Lower leg skin (tissue), 3 donors: ENCODE measurements at regions not wholly inside any gene's neighbourhood (a gene's known extent, or its start where the extent isn't known, plus 50 kb on each side); places are given as distances from the start of the nearest gene placed in this dataset.
"Not testable (repeated sequence)": the region's sequence is repeated elsewhere in the genome, so short reads cannot be mapped to it uniquely, and the experiment has no call there.

ENCODE experiments used
- POLR2A ChIP-seq, 2 donors: fragments of 450-650 bp; IDR thresholded peaks; one replicate each; pipeline ENCODE4 v1.6.1; 2016 to 2017; ENCODE audit warnings: antibody characterized with exemption in 2 of 2, mild to moderate bottlenecking in 1 of 2, moderate library complexity in 1 of 2
- TF ChIP-seq, protein P1 (sequence below), 3 donors: fragments of 450-650 bp; IDR thresholded peaks; one replicate each; pipeline ENCODE4 v1.5.1; 2016; ENCODE audit warnings: antibody characterized with exemption in 3 of 3, mild to moderate bottlenecking in 3 of 3, moderate library complexity in 2 of 3

DNA sequence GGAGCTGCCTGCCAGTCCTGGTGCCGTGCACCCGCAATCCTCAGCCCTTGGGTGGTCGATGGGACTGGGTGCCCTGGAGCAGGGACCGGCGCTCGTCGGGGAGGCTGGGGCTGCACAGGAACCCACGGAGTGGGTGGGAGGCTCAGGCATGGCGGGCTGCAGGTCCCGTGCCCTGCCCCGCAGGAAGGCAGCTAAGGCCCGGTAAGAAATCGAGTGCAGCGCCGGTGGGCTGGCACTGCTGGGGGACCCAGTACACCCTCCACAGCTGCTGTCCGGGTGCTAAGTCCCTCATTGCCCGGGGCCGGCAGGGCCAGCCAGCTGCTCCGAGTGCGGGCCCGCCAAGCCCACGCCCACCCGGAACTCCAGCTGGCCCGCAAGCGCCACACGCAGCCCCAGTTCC, 153.7 kb downstream of the FAM174A start:
- TF ChIP-seq, protein P1, sequence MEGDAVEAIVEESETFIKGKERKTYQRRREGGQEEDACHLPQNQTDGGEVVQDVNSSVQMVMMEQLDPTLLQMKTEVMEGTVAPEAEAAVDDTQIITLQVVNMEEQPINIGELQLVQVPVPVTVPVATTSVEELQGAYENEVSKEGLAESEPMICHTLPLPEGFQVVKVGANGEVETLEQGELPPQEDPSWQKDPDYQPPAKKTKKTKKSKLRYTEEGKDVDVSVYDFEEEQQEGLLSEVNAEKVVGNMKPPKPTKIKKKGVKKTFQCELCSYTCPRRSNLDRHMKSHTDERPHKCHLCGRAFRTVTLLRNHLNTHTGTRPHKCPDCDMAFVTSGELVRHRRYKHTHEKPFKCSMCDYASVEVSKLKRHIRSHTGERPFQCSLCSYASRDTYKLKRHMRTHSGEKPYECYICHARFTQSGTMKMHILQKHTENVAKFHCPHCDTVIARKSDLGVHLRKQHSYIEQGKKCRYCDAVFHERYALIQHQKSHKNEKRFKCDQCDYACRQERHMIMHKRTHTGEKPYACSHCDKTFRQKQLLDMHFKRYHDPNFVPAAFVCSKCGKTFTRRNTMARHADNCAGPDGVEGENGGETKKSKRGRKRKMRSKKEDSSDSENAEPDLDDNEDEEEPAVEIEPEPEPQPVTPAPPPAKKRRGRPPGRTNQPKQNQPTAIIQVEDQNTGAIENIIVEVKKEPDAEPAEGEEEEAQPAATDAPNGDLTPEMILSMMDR (IDR thresholded peaks at IDR 0.05) = not testable (repeated sequence)
- not testable (repeated sequence) for TF ChIP-seq POLR2A (IDR thresholded peaks at IDR 0.05)
